RWPE2 (cell line): ENCODE measurements at regions not wholly inside any gene's neighbourhood (a gene's known extent, or its start where the extent isn't known, plus 50 kb on each side); places are given as distances from the start of the nearest gene placed in this dataset.
"Not testable (repeated sequence)": the region's sequence is repeated elsewhere in the genome, so short reads cannot be mapped to it uniquely, and the experiment has no call there.

Experiments used
- ATAC-seq: fragments of 200-7000 bp; cut with Tn5 transposase; 3 replicates; pipeline ENCODE4 v1.9.1; 2021; ENCODE audit warnings: low read depth
- DNase-seq: peaks from one replicate; pipeline ENCODE4 v3.0.0-alpha.2; 2020; ENCODE audit warnings: low spot score
- H3K27ac ChIP-seq: fragments of 450-650 bp; 2 replicates; pipeline ENCODE4 v1.5.1; 2017; ENCODE audit warnings: mild to moderate bottlenecking; ENCODE audit not compliant: poor library complexity, severe bottlenecking
- H3K27me3 ChIP-seq: fragments of 250-450 bp; sonication (Bioruptor Pico); 2 replicates; pipeline ENCODE4 v1.5.1; 2021; ENCODE audit warnings: mild to moderate bottlenecking, moderate library complexity; ENCODE audit not compliant: insufficient read depth, poor library complexity, severe bottlenecking
- H3K36me3 ChIP-seq: fragments of 250-450 bp; sonication (Bioruptor Pico); 2 replicates; pipeline ENCODE4 v1.5.1; 2020; ENCODE audit warnings: low read depth, mild to moderate bottlenecking, moderate library complexity
- H3K4me1 ChIP-seq: fragments of 250-450 bp; sonication (Bioruptor Pico); 2 replicates; pipeline ENCODE4 v1.5.1; 2021; ENCODE audit warnings: mild to moderate bottlenecking, moderate library complexity; ENCODE audit not compliant: insufficient read depth, poor library complexity, severe bottlenecking
- H3K4me3 ChIP-seq: fragments of 250-450 bp; sonication (Bioruptor Pico); 2 replicates; pipeline ENCODE4 v1.5.1; 2021; ENCODE audit warnings: mild to moderate bottlenecking, moderate library complexity; ENCODE audit not compliant: severe bottlenecking
- H3K9me3 ChIP-seq: fragments of 250-450 bp; sonication (Bioruptor Pico); 2 replicates; pipeline ENCODE4 v1.5.1; 2021; ENCODE audit warnings: mild to moderate bottlenecking, moderate library complexity; ENCODE audit not compliant: severe bottlenecking
- TF ChIP-seq, protein P1 (sequence below): fragments of 450-650 bp; IDR thresholded peaks from one replicate; pipeline ENCODE4 v1.5.1; 2017; ENCODE audit warnings: mild to moderate bottlenecking, moderate library complexity; ENCODE audit not compliant: poor library complexity, severe bottlenecking

DNA sequence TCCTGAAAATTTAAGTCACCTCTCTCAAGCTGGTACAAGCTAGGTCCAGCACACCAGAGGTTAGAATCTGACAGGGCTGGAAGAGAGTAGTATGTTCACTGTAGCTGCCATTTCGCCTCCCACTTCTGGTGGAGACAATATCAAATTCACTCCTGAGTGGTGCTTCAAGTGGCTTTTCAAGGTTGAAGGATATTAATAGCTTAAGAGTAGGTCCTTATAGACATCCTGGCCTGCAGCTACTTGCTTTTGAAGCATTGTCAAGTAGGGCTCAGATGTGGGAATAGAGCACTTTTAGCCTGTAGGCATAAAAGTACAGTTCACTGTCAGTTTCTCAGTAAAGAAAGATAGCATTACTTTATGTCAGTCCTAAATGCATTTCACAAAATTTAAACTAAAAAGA lies 270.5 kb upstream of the PLPP4 start:
- H3K9me3 ChIP-seq: no peaks in the 10 kb centered on the region
- no peaks in the 10 kb centered on the region for H3K36me3 ChIP-seq
- no peak overlapping the region for H3K27ac ChIP-seq
- ATAC-seq (no peak), DNase-seq (no peak)
- TF ChIP-seq, protein P1, sequence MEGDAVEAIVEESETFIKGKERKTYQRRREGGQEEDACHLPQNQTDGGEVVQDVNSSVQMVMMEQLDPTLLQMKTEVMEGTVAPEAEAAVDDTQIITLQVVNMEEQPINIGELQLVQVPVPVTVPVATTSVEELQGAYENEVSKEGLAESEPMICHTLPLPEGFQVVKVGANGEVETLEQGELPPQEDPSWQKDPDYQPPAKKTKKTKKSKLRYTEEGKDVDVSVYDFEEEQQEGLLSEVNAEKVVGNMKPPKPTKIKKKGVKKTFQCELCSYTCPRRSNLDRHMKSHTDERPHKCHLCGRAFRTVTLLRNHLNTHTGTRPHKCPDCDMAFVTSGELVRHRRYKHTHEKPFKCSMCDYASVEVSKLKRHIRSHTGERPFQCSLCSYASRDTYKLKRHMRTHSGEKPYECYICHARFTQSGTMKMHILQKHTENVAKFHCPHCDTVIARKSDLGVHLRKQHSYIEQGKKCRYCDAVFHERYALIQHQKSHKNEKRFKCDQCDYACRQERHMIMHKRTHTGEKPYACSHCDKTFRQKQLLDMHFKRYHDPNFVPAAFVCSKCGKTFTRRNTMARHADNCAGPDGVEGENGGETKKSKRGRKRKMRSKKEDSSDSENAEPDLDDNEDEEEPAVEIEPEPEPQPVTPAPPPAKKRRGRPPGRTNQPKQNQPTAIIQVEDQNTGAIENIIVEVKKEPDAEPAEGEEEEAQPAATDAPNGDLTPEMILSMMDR: no peak
- H3K4me1 ChIP-seq: no peaks in the 10 kb centered on the region
- no peak overlapping the region for H3K4me3 ChIP-seq
- no peaks in the 10 kb centered on the region for H3K27me3 ChIP-seq

DNA sequence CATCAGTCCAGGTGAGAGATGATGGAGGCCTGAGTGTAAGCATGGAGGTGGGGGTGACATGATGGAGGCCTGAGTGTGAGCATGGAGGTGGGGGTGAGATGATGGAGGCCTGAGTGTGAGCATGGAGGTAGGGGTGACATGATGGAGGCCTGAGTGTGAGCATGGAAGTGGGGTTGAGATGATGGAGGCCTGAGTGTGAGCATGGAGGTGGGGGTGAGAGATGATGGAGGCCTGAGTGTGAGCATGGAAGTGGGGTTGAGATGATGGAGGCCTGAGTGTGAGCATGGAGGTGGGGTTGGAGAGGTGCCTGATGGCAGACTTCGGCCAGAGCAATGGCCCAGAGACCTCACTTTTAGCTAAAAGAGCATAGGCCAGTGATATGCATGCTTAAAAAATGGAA lies 269.9 kb upstream of the PLPP4 start:
- H3K36me3 ChIP-seq, H3K4me1 ChIP-seq, H3K4me3 ChIP-seq, H3K27me3 ChIP-seq, H3K9me3 ChIP-seq, ATAC-seq, DNase-seq, H3K27ac ChIP-seq: not testable (repeated sequence)

DNA sequence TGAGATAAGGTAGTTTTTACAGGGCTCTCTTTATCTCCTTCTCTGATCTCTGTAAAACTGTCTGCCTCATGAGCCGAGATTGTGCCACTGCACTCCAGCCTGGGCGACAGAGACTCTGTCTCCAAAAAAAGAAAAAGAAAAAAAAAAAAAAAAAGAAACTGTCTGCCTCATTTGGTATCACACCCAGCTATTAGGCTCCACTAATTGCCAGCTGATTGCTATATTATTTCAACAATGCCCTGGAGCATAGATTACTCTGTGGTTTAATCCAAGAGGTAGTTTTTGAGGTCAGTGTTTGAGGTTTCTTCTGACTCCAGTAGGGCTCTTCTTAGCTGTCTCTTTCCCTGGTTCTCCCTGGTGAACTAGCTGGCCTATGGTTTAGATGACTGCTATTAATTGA lies 268.1 kb upstream of the PLPP4 start:
- ATAC-seq: no peak
- Histone ChIP-seq H3K27ac (no peak overlapping the region), H3K4me1 (no peaks in the 10 kb centered on the region), H3K4me3 (no peak overlapping the region), H3K9me3 (no peaks in the 10 kb centered on the region), H3K27me3 (no peaks in the 10 kb centered on the region), H3K36me3 (no peaks in the 10 kb centered on the region)
- TF ChIP-seq, protein P1: no peak
- no peak for DNase-seq

DNA sequence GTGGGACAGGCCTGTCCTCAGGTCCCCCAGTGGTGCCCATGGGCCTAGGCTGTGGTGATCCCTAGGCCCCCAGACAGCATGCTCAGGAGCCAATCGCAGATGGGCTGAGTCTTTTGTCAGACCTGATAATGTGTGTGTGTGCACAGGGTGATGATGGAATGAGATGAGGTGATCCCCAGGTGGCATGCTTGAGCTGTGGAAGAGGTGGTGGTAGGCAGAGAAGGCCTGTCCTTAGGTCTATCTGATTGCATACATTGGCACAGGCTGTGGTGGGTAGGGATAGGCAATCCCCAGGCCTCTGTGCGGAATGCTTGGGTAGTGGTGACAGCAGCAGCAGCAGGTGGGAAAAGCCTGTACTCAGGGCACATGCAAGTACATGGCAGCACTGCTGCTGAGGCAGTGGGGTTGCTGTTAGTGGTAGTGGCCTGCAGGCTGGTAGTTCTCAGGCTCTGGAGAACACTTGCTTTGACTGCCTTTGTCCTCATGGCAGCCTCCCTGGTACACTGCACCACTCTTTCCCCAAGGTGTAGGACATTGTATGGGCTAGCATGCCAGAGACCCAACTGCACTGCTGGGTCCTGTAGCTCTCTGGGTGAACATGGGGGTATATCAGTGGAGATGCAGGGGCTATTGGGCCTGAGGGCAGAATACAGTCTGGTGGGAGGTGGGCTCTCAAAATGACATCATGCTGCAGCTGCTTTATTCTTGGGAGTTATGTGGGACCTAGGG lies 260.9 kb upstream of the PLPP4 start:
- Histone ChIP-seq H3K27me3 (no peaks in the 10 kb centered on the region), H3K36me3 (no peaks in the 10 kb centered on the region), H3K27ac (no peak overlapping the region), H3K4me3 (no peak overlapping the region), H3K9me3 (no peaks in the 10 kb centered on the region), H3K4me1 (no peaks in the 10 kb centered on the region)
- DNase-seq (no peak), ATAC-seq (no peak)
- TF ChIP-seq, protein P1: no peak

DNA sequence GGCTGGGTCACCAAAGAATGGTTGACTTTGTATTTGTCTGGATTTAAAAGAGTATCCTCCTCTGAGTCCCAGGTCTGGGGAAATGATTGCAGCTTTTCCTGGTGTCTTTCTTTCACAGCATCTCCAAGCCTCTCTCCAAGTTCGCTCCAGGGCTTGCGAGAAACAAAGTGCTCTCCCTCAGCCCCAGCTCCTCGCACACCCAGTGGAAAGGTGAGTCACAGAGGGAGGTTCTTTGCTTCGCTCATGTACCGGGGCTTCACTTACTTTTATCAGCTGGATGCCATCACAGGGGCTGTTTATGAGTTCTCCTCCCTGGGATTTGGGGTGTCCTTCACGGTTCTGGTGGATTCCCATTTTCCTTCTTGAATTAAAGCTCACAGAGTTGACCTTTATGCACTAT lies 252.2 kb upstream of the PLPP4 start:
- Histone ChIP-seq H3K4me3 (no peak overlapping the region), H3K36me3 (no peaks in the 10 kb centered on the region), H3K27ac (no peak overlapping the region), H3K4me1 (peaks cover 6% of the 10 kb centered on the region), H3K27me3 (no peaks in the 10 kb centered on the region), H3K9me3 (no peaks in the 10 kb centered on the region)
- no peak for DNase-seq
- TF ChIP-seq, protein P1: no peak
- no peak for ATAC-seq
